GM12874 (cell line): ENCODE measurements at regions not wholly inside any gene's neighbourhood (a gene's known extent, or its start where the extent isn't known, plus 50 kb on each side); places are given as distances from the start of the nearest gene placed in this dataset.

Source experiments
- CTCF ChIP-seq: IDR thresholded peaks from 2 replicates; pipeline ENCODE4 v1.5.1; 2011; ENCODE audit warnings: low read depth, mild to moderate bottlenecking, control low read depth, low read length, moderate library complexity; ENCODE audit not compliant: insufficient read depth

DNA sequence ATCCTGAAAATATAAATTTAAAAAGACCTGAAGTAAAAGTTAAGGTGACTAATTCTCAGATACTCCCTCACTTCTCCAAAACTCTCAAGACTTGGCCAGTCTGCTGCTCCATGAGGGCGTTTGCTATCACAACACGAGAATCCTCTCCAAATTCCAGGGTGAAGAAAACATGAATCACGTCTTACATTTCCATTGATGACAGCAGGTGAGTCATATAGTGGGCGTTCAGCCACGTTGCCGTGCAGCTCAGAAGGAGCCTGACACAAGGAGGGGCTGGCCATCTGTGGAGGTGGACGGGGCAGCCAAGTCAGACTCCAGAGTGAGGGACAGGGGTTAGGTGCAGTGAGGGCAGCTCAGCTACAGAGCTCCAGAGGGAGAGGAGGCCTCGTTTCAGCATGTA is 555.1 kb upstream of the ADAMTS16 start:
- TF ChIP-seq CTCF: no peak

- no peak for TF ChIP-seq CTCF
Measured at GRCh38 chr5:4613440-4613839, 526.7 kb upstream of the ADAMTS16 start.

DNA sequence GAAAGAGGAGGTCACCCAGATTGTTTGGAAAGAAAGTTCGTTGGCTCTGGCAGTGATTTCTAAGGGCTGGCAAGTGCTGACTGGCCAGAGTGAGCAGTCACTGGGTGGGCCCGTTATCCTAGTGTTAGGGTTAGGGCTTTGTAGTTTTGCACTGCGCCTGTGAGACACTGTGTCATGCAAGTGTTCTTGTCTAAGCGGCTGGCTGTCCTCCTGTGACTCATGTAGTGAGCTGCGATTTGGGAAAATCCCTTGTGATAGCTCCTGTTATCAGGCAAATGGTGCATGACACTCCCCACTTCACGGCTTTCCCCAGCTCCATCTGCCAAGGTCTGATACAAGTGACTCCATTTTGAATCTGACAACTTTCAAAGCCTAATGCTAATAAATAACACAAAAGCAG is 526.0 kb upstream of the ADAMTS16 start:
- TF ChIP-seq CTCF: no peak

DNA sequence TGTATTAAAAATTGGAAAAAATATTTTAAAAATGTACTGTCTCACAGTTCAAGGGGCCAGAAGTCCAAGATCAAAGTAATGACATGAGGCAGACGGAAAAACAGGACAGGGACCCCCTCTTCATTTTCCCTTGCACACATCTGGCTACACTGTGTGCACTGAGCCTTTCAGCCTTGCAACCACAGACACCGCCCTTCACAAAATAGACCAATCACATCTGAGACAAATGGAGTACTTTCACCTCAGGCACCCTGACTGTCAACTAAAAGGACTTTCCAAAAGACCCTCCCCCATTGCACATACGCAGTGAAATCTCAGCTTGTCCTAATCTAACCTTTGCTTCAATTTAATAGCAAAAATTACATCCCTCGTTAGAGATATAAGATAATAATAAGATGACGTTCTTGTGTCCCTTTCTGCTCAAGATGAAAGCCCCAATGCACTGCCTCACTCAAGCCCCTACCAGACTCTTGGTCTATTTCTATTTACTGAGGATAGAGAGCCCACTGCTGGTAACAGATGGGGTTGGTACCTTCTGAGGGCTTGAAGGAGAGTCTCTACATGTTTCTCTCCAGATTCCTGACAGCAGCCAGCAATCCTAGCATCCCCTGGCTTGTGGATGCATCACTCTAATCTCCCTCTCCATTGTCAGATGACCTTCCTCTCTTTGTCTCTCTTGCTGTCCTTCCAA is 514.8 kb upstream of the ADAMTS16 start:
- no peak for TF ChIP-seq CTCF

DNA sequence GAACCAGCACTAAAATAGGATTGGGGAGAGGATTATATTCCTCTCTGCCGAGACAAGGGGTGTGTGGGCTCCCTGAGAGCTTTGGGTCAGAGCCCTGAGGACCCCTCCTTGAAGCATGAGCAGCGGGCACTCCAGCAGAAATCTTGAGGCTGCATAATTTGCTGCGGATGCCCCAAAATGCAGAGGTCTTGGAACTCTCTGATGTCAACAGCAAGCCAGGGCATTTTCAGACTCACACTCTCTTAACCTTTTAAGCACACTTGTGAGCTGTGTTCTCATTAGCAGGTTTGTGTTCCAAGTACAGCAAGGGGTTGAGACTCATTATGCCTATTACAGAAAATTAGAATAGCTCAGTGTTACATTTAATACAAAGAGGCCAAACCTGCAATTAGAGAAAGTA is 513.0 kb upstream of the ADAMTS16 start:
- TF ChIP-seq CTCF: no peak

DNA sequence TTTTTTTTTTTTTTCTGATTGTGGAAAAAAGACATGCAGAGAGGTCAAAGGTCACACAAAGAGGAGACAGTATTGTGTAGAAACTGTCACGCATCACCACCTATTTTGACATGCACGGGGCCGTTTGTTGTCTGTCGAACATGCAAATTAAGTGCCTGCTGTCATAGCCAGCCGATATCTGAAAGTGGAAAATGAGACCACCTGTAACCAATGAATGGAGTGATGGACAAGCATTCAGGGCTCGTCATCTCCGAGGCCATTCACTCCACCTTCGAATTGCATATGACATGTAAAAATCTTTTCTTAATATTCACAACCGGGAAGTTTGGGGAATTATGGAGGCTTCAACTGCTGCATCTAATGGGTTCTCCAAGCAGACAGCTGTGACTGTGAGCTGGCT is 512.2 kb upstream of the ADAMTS16 start:
- no peak for TF ChIP-seq CTCF

- TF ChIP-seq CTCF: no peak
Measured at GRCh38 chr5:4628645-4629385, 511.3 kb upstream of the ADAMTS16 start.
